GM20000 (cell line): ENCODE measurements at regions not wholly inside any gene's neighbourhood (a gene's known extent, or its start where the extent isn't known, plus 50 kb on each side); places are given as distances from the start of the nearest gene placed in this dataset.

Experiments
- DNase-seq: peaks from one replicate; pipeline ENCODE4 v3.0.0; 2012; ENCODE audit warnings: low spot score
- TF ChIP-seq, protein P1 (sequence below): IDR thresholded peaks from 2 replicates; pipeline ENCODE4 v1.5.1; 2012; ENCODE audit warnings: mild to moderate bottlenecking, control low read depth; ENCODE audit errors: extremely low read depth, missing control alignments

DNA sequence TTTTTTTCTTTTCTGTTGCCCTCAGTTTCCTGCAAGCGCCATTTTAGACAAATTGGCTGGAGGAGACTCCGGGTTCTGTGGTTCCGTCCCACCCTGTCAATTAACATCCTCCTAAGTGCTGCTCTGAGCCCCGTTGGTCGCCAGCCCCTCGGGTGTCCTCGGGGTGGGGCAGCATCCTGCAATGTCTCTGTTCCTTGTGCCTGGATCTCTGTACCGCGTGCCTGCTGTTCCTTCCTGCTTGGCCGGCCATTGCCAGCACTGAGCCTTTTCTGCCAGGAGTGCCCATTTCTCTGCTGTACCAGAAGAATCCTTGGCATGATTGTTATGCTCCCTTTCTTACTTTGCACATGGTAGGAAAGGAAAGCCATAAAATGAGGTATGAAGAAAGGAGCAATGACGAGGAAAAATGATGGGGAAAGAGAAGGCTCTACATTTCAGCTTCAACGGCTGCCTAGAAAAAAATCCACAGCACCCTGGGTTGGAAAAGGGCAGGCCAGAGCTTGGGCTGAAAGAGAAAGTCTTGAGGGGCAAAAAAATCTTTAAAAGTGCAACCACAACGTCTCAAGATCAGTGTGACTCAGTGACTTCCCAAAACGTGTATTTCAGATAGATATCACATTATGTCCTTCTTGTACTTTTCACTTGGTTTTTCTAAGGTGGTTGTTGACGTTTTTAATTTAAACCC is 256.7 kb downstream of the CLIC5 start:
- DNase-seq = no peak
- TF ChIP-seq, protein P1, sequence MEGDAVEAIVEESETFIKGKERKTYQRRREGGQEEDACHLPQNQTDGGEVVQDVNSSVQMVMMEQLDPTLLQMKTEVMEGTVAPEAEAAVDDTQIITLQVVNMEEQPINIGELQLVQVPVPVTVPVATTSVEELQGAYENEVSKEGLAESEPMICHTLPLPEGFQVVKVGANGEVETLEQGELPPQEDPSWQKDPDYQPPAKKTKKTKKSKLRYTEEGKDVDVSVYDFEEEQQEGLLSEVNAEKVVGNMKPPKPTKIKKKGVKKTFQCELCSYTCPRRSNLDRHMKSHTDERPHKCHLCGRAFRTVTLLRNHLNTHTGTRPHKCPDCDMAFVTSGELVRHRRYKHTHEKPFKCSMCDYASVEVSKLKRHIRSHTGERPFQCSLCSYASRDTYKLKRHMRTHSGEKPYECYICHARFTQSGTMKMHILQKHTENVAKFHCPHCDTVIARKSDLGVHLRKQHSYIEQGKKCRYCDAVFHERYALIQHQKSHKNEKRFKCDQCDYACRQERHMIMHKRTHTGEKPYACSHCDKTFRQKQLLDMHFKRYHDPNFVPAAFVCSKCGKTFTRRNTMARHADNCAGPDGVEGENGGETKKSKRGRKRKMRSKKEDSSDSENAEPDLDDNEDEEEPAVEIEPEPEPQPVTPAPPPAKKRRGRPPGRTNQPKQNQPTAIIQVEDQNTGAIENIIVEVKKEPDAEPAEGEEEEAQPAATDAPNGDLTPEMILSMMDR = no peak

DNA sequence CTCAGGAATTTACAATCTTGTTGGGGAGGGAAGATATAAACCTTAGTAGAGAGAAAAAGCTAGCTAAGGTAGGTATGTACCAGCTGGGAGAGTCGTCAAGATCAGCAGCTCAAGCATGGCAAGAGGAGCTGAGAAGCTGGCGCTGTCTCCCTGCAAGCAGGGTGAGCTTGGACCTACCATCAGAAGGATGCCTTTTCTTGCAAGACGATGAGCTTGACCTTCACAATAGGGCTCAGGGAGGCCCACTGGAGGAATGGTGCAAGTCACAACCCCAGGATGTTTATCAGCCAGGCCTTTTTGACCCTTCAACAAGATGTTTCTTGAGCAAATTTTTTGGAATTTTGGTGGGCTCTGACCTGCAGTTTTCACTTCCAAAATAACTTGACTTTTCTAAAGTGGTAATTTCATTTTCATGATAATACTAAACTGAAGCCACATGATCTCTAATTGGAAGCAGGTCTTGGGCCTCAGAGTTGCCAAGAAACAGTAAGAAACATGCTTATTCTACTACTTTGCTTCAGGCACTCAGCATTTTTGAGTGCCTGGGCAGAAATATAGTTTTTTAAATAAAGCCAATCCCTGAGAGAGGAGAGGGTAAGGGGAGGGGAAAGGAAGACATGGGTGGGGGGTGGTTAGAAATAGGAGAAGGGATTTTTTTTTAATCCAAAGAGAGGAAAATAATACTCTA is 258.1 kb downstream of the CLIC5 start:
- DNase-seq = no peak
- TF ChIP-seq, protein P1 = no peak

DNA sequence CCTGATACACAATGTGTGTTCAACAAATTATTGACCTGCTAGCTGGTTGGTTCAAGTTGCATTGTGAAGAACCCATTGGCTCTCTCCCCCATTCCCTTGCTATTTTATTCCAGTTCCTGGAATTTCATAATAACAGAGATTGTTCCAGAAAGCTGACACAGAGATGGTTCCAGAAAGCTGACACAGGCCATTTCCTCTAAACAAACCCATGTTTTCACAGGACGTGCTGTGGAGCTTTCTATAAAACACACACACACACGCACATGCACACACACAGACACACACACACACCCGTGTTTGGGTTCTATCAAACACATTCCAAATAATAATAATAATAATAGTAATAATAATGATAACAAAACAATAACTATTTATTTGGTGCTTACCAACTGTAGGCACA is 259.1 kb downstream of the CLIC5 start:
- TF ChIP-seq, protein P1 = no peak
- DNase-seq = no peak

DNA sequence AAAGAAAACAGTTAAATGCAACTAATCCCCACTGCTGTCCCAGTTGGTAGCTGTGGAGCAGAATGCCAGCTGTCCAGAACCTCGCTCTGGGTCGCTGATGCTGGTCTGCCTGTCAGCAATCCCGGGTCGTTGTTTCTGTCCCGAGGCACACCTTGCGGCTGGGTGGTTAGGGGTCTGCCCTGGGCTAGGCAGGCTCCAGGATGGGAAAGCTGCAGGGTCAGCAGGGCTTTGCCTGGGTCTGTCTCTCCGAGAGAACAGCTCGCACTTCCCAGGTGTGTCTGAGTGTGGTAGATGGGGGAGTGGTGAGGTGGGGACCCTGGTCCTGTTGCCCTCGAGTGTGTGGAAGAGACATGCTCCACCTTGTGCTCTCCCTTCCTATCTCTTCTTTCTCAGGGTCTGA is 261.2 kb downstream of the CLIC5 start:
- DNase-seq = no peak
- TF ChIP-seq, protein P1 = no peak

DNA sequence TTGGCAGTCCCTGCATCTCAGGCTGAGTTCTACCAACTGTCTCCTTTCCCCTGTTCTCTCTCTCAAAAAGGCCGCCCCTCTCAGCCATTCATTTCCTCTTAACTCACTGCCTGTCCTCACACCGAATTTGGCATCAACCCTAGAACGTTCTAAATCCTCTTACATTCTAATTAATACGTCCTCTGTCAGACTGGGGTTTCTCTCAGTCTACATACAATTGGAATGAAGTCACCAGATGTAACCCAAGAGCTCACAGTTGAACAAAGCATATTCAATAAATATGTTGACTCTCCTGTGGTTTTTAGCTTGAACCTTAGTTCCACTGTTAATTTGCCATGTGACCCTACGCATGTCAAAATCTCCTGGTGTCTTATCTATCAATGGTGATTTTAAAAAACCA is 269.6 kb downstream of the CLIC5 start:
- no peak for DNase-seq
- TF ChIP-seq, protein P1 = no peak

DNA sequence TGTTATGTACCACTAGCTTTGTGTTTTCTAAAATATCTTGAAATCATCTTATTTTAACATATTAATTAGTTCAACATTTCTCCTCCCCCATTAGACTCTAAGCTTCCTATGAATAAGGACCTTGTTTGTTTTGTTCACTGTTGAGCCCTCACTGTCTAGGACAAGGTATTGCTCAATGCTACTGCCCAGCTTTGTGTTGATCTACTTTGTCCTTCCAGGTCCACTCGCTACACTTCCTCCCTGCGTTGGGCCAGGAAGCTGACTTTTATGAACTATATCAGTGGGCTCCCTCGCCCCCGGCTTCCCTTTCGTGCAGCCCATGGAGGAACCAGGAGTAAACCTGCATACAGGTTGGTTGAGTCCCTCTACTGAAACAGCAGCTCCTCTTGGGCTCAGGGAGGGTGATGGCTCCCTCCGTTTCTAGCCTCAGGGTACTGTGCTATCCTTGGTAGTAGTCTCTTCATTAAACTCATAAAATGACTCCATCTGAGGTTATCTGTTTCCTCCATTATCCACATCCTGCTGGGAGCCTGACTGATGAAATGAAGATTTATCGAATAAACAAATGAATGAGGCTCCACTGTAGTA is 272.5 kb downstream of the CLIC5 start:
- TF ChIP-seq, protein P1 = no peak
- DNase-seq = no peak

DNA sequence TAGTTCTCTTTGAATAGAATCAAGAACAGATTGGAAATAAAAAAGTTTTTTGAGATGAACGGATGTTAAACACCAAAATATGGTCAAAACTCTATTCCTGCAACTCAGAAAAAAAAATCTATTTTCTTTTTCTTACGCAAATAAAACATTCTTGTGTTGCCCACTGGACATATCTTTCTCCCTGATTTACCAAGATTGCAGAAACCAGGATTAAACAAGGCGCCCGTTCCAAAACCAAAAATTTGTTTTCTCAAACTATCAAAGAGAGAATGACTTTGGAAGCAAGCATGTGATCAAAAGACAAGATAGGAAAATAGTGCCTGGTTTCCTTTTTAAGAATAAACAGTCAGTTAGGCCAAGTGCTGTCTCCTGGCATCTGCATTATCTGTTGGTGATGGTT is 273.1 kb downstream of the CLIC5 start:
- no peak for DNase-seq
- TF ChIP-seq, protein P1 = no peak
